Uterus (tissue), 3 donors: ENCODE measurements at regions not wholly inside any gene's neighbourhood (a gene's known extent, or its start where the extent isn't known, plus 50 kb on each side); places are given as distances from the start of the nearest gene placed in this dataset.

ENCODE experiments used
- DNase-seq, 2 donors: peaks; one replicate each; pipeline ENCODE4 v3.0.0-alpha.2; 2019 to 2020
- H3K27ac ChIP-seq, 2 donors: fragments of 200-600 bp; sonication (generic); 1 replicate in 1 of 2; 2 replicates in 1 of 2; pipeline ENCODE4 v1.5.1; 2016 to 2018
- H3K27me3 ChIP-seq, 2 donors: fragments of 200-600 bp; sonication (generic); one replicate each; pipeline ENCODE4 v1.5.1; 2018 to 2019; ENCODE audit warnings: control low read depth in 1 of 2
- H3K36me3 ChIP-seq, 2 donors: fragments of 200-600 bp; sonication (generic); one replicate each; pipeline ENCODE4 v1.5.1; 2019; ENCODE audit warnings: control low read depth in 1 of 2
- H3K4me1 ChIP-seq, 2 donors: fragments of 200-600 bp; sonication (generic); one replicate each; pipeline ENCODE4 v1.5.1; 2018 to 2019; ENCODE audit warnings: control low read depth in 1 of 2
- H3K4me3 ChIP-seq, 2 donors: fragments of 200-600 bp; sonication (generic); 1 replicate in 1 of 2; 2 replicates in 1 of 2; pipeline ENCODE4 v1.5.1; 2018 to 2019; ENCODE audit warnings: mild to moderate bottlenecking in 1 of 2
- H3K9me3 ChIP-seq, 2 donors: fragments of 200-600 bp; sonication (generic); one replicate each; pipeline ENCODE4 v1.5.1; 2019; ENCODE audit warnings: control low read depth in 1 of 2
- POLR2A ChIP-seq, 2 donors: fragments of 450-650 bp; IDR thresholded peaks; one replicate each; pipeline ENCODE4 v1.6.1; 2016; ENCODE audit warnings: antibody characterized with exemption in 2 of 2, mild to moderate bottlenecking in 1 of 2, moderate library complexity in 1 of 2
- intact Hi-C: fragments of 100-400 bp; cut with DNase I; formaldehyde crosslinking; loops from one replicate; pipeline ENCODE4 v1.15.1; 2023; ENCODE audit warnings: low total_unique reads
- TF ChIP-seq, protein P1 (sequence below), 4 experiments: fragments of 200-600 bp in 2 of 4; fragments of 450-650 bp in 2 of 4; sonication (generic) in 2 of 4; IDR thresholded peaks; one replicate each; pipeline ENCODE4 v1.5.1; 2016 to 2019; ENCODE audit warnings: antibody characterized with exemption in 4 of 4, mild to moderate bottlenecking in 2 of 4, moderate library complexity in 1 of 4
- donor health status: DM: yes; HTN: yes; CAD: no.

DNA sequence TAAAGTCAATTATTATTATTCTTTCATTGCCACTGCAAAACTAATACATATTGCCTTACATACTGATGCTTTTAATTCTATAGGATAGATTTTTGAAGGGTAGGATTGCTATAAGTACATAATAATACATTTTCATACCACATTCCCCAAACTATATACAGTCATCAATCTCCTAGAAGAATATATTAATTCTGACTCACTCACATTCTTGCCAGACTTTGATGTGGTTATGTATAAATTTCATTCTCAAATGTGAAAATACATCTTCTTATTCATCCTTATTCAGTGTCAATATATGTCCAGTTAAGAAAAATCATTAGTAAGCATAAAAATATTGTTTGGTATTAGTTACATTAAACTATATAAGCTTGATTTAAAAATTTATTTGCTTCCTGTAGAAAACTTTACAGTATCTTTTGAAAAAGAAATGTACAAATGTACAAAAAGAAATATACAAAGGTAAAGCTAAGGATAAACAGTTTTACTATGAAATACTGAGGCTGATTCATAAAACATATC, 458.8 kb upstream of the CNTN5 start:
- intact Hi-C loops: no loop called here
- no peak overlapping the region for H3K4me3 ChIP-seq
- TF ChIP-seq POLR2A (IDR thresholded peaks at IDR 0.05): no peak
- H3K36me3 ChIP-seq: no peaks in the 10 kb centered on the region
- no peaks in the 10 kb centered on the region for H3K9me3 ChIP-seq
- no peaks in the 10 kb centered on the region for H3K27me3 ChIP-seq
- H3K27ac ChIP-seq: no peak overlapping the region
- DNase-seq: no peak
- H3K4me1 ChIP-seq: no peaks in the 10 kb centered on the region

DNA sequence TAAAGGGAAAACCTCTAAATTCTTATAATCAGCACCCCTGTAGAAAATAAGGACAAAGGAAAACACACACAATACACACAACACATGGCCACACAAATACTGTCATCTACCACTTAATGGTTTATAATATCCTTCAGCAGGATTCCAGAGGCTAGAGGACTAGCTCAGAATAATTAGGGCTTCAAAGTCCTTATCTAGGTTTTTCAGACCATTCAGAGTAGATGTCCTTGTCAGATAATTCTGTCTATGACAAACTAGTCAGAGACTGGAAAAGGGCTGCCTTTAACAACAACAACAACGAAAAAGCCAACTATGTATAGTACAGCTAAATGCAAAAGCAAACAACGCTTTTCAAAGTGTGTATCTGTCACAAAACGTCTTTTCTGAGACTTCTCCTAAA, 456.5 kb upstream of the CNTN5 start:
- Histone ChIP-seq H3K9me3 (no peaks in the 10 kb centered on the region), H3K27me3 (no peaks in the 10 kb centered on the region), H3K4me1 (no peaks in the 10 kb centered on the region), H3K27ac (no peak overlapping the region), H3K36me3 (no peaks in the 10 kb centered on the region), H3K4me3 (no peak overlapping the region)
- no peak for DNase-seq
- TF ChIP-seq, protein P1, sequence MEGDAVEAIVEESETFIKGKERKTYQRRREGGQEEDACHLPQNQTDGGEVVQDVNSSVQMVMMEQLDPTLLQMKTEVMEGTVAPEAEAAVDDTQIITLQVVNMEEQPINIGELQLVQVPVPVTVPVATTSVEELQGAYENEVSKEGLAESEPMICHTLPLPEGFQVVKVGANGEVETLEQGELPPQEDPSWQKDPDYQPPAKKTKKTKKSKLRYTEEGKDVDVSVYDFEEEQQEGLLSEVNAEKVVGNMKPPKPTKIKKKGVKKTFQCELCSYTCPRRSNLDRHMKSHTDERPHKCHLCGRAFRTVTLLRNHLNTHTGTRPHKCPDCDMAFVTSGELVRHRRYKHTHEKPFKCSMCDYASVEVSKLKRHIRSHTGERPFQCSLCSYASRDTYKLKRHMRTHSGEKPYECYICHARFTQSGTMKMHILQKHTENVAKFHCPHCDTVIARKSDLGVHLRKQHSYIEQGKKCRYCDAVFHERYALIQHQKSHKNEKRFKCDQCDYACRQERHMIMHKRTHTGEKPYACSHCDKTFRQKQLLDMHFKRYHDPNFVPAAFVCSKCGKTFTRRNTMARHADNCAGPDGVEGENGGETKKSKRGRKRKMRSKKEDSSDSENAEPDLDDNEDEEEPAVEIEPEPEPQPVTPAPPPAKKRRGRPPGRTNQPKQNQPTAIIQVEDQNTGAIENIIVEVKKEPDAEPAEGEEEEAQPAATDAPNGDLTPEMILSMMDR (IDR thresholded peaks at IDR 0.05): no peak
- TF ChIP-seq POLR2A (IDR thresholded peaks at IDR 0.05): no peak
- intact Hi-C loops: no loop called here

DNA sequence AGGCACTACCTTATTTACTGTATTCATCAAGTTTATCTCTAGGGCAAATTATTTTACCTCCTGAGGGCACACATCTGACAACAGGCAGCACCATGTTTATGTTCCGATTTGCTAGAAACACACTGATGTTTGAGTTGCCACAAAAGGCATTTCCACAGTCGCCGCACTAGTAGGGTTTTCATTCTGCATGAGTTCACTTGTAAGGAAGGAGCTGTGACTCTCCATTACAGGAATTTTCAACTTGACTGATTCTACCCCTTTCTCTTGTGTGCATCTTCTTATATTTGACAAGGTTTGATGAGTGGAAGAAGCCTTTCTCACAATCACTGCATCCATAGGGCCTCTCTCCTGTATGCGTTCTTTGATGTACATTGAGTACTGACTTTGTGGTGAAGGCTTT, 455.9 kb upstream of the CNTN5 start:
- Histone ChIP-seq H3K9me3 (no peaks in the 10 kb centered on the region), H3K27ac (no peak overlapping the region), H3K4me1 (no peaks in the 10 kb centered on the region), H3K27me3 (no peaks in the 10 kb centered on the region), H3K36me3 (no peaks in the 10 kb centered on the region), H3K4me3 (no peak overlapping the region)
- TF ChIP-seq, protein P1 (IDR thresholded peaks at IDR 0.05): no peak
- TF ChIP-seq POLR2A (IDR thresholded peaks at IDR 0.05): no peak
- intact Hi-C loops: no loop called here
- no peak for DNase-seq

DNA sequence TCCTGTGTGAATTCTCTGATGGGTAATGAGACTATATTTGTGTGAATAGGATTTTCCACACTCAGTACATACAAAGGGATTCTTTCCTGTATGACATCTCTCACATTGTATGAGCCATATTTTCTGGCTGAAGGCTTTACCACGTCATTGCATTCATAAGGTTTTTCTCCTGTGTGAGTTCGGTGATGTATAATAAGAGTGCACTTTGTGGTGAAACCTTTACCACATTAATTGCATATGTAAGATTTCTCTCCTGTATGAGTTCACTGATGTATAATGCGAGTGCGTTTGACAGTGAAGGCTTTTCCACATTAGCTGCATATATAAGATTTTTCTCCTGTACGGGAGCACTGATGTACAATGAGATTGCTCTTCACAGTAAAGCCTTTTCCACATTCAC, 455.4 kb upstream of the CNTN5 start:
- Histone ChIP-seq H3K27ac (no peak overlapping the region), H3K27me3 (no peaks in the 10 kb centered on the region), H3K9me3 (no peaks in the 10 kb centered on the region), H3K4me1 (no peaks in the 10 kb centered on the region), H3K4me3 (no peak overlapping the region), H3K36me3 (no peaks in the 10 kb centered on the region)
- TF ChIP-seq, protein P1 (IDR thresholded peaks at IDR 0.05): no peak
- no peak for TF ChIP-seq POLR2A (IDR thresholded peaks at IDR 0.05)
- intact Hi-C loops: no loop called here
- DNase-seq: no peak

DNA sequence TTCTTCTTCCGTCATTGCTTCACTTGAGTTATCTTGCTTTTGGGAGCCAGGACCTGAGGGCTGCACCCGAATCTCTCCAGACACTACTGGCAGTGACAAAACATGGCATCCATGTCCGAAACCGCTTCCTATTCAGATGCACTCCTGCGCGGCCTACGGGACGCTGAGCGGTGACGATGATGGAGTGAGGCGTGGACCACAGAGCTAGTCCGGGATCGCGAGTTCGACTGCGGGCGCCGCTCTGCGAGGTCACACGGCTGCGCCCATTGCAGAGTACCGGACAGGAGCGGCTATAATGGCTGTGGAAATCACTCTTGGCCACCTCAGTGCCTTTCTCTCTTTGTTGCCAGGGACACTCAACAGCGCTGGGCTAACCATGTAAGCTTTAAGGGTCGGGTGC, 453.8 kb upstream of the CNTN5 start:
- no peaks in the 10 kb centered on the region for H3K36me3 ChIP-seq
- intact Hi-C loops: no loop called here
- no peak for TF ChIP-seq POLR2A (IDR thresholded peaks at IDR 0.05)
- TF ChIP-seq, protein P1 (IDR thresholded peaks at IDR 0.05): no peak

DNA sequence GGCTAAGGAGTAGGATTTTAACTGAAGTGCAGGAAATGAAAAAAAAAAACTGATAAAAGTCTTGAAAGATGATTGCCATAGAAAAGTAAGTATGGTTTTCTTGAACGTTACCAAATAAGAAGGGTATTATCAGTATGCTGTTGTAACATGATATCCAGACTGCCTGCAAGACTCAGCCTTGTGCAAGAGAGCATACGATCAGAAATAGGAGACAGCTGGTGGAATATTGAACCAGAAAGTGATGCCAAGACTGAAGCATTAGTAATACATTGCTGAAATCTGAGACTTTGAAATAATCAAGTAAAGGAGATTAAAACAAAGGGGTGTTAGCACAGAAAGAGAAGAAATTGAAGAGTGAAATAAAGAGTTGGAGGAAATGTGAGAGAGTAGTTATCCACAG, 452.7 kb upstream of the CNTN5 start:
- no peaks in the 10 kb centered on the region for H3K4me1 ChIP-seq
- no peaks in the 10 kb centered on the region for H3K27me3 ChIP-seq
- TF ChIP-seq POLR2A (IDR thresholded peaks at IDR 0.05): no peak
- TF ChIP-seq, protein P1 (IDR thresholded peaks at IDR 0.05): no peak
- intact Hi-C loops: no loop called here
- no peak for DNase-seq
- no peak overlapping the region for H3K4me3 ChIP-seq
- H3K9me3 ChIP-seq: no peaks in the 10 kb centered on the region
- H3K36me3 ChIP-seq: no peaks in the 10 kb centered on the region
- no peak overlapping the region for H3K27ac ChIP-seq

More for the DNA sequence above, 453.8 kb upstream of the CNTN5 start:
- no peaks in the 10 kb centered on the region for H3K9me3 ChIP-seq
- H3K27ac ChIP-seq: no peak overlapping the region
- DNase-seq: no peak
- no peaks in the 10 kb centered on the region for H3K4me1 ChIP-seq
- no peaks in the 10 kb centered on the region for H3K27me3 ChIP-seq
- H3K4me3 ChIP-seq: no peak overlapping the region
